HepG2 (cell line): ENCODE measurements at regions not wholly inside any gene's neighbourhood (a gene's known extent, or its start where the extent isn't known, plus 50 kb on each side); places are given as distances from the start of the nearest gene placed in this dataset.

ENCODE experiments used
- ATAC-seq: fragments of 200-7000 bp; cut with Tn5 transposase; 3 replicates; pipeline ENCODE4 v1.9.1; 2020; ENCODE audit warnings: mild to moderate bottlenecking, moderate library complexity
- BruUV-seq: library from RNA; stranded (reverse); fragments of 400-500 nt; replicated peaks from 2 replicates; lab custom pipeline; 2021; lab: Mats Ljungman, UMichigan
- CTCF ChIA-PET: fragments of 300-600 bp; formaldehyde crosslinking; extraction: SDS; loops from one replicate; lab custom pipeline; 2021; ENCODE audit warnings: low total read pairs, inconsistent platforms, low intra/inter-chr PET ratio; lab: Yijun Ruan, JAX
- POLR2A ChIA-PET: fragments of 350-600 bp; sonication (Branson Sonifier 250); formaldehyde crosslinking; loops from one replicate; lab custom pipeline; 2020; ENCODE audit warnings: antibody characterized with exemption, inconsistent platforms; lab: Yijun Ruan, JAX
- DNase-seq: peaks from one replicate; pipeline ENCODE4 v3.0.0-alpha.2; 2015; ENCODE audit warnings: low spot score
- FAIRE-seq: peaks from 3 replicates; lab custom pipeline; 2011; peaks lifted over from hg19 to GRCh38; lab: Jason Lieb, UNC
- H2AFZ ChIP-seq: one replicate; pipeline ENCODE4 v1.6.1; 2011; ENCODE audit warnings: low read length, inconsistent platforms
- H3K27ac ChIP-seq: fragments of 300-600 bp; 3 replicates; pipeline ENCODE4 v1.8.0; 2011; ENCODE audit warnings: mixed run types, mild to moderate bottlenecking, mixed read lengths, low read length, inconsistent platforms; ENCODE audit not compliant: insufficient read depth; ENCODE audit errors: extremely low read length
- H3K27me3 ChIP-seq, 2 experiments: fragments of 200-600 bp in 1 of 2; 2 replicates in 1 of 2; 3 replicates in 1 of 2; pipeline versions ENCODE4 v1.6.0 to v1.8.0; 2011; ENCODE audit warnings: low read length in 2 of 2, mild to moderate bottlenecking in 2 of 2, moderate library complexity in 2 of 2, inconsistent platforms in 1 of 2; ENCODE audit not compliant: insufficient read depth in 2 of 2, control insufficient read depth in 1 of 2
- H3K36me3 ChIP-seq, 2 experiments: fragments of 200-600 bp in 1 of 2; replicated peaks in 1 of 2; 2 replicates in 1 of 2; 3 replicates in 1 of 2; pipeline versions ENCODE4 v1.5.1 to v1.8.0; 2011; ENCODE audit warnings: low read length in 2 of 2, inconsistent platforms in 1 of 2; ENCODE audit not compliant: insufficient read depth in 2 of 2, control insufficient read depth in 1 of 2
- H3K4me1 ChIP-seq: 2 replicates; pipeline ENCODE4 v1.5.1; 2012; ENCODE audit warnings: low read length, inconsistent platforms; ENCODE audit not compliant: insufficient read depth
- H3K4me2 ChIP-seq: 2 replicates; pipeline ENCODE4 v1.6.0; 2011; ENCODE audit warnings: low read depth, low read length, inconsistent platforms
- H3K4me3 ChIP-seq, 3 experiments: fragments of 200-600 bp in 1 of 3; sonication (generic), shearing (Covaris generic) in 1 of 3; replicated peaks in 1 of 3; 2 replicates each; pipeline ENCODE4 v1.5.1; 2011 to 2016; ENCODE audit warnings: low read length in 3 of 3, inconsistent platforms in 2 of 3, low read depth in 2 of 3, mild to moderate bottlenecking in 2 of 3, control low read depth in 1 of 3, mixed read lengths in 1 of 3; ENCODE audit not compliant: insufficient read depth in 1 of 3
- H3K79me2 ChIP-seq: one replicate; pipeline ENCODE4 v1.6.1; 2011; ENCODE audit warnings: low read length, inconsistent platforms; ENCODE audit not compliant: insufficient read depth
- H3K9ac ChIP-seq: 2 replicates; pipeline ENCODE4 v1.6.0; 2011; ENCODE audit warnings: mild to moderate bottlenecking, low read depth, low read length, inconsistent platforms; ENCODE audit not compliant: insufficient read depth
- H3K9me3 ChIP-seq: 2 replicates; pipeline ENCODE4 v1.5.1; 2012; ENCODE audit warnings: mild to moderate bottlenecking, low read length
- H4K20me1 ChIP-seq: 2 replicates; pipeline ENCODE4 v1.6.0; 2011; ENCODE audit warnings: inconsistent platforms, mild to moderate bottlenecking, low read length, moderate library complexity; ENCODE audit not compliant: insufficient read depth
- ARID5B ChIP-seq: IDR thresholded peaks from 2 replicates; pipeline ENCODE4 v1.4.0; 2020; ENCODE audit warnings: mild to moderate bottlenecking, missing genetic modification reagents
- PBX2 ChIP-seq: IDR thresholded peaks from 2 replicates; pipeline ENCODE4 v1.6.1; 2016; ENCODE audit warnings: control low read depth
- RARG ChIP-seq: sonication (generic); formaldehyde crosslinking; IDR thresholded peaks from 2 replicates; pipeline ENCODE4 v1.4.0; 2020; ENCODE audit warnings: low read depth, mild to moderate bottlenecking, missing genetic modification reagents
- SUZ12 ChIP-seq: fragments of 150-350 bp; IDR thresholded peaks from 2 replicates; pipeline ENCODE4 v1.6.1; 2014; ENCODE audit warnings: low read depth, low read length
- ZNF562 ChIP-seq: sonication (generic); formaldehyde crosslinking; IDR thresholded peaks from 2 replicates; pipeline ENCODE4 v1.8.0; 2022; ENCODE audit warnings: missing genetic modification reagents, borderline replicate concordance
- WGBS: methylation state at CpG from one replicate; pipeline ENCODE4 v1.1.6; 2017; ENCODE audit warnings: low lambda C conversion rate; 5-methylcytosine and 5-hydroxymethylcytosine counted together
- in situ Hi-C: cut with HindIII; loops from 2 replicates; pipeline ENCODE4 v1.10.0; 2017; ENCODE audit warnings: low pct_unique_long_range_greater_than_20kb; ENCODE audit not compliant: extremely low pct_ligation_motif_present
- intact Hi-C: fragments of 100-400 bp; cut with micrococcal nuclease; formaldehyde crosslinking; loops from one replicate; pipeline ENCODE4 v1.10.0; 2022; ENCODE audit not compliant: unreplicated experiment

- TF ChIP-seq ZNF562 (CRISPR knock-in tag) (no peak), ARID5B (CRISPR knock-in tag) (no peak), SUZ12 (no peak), RARG (CRISPR knock-in tag) (no peak), PBX2 (CRISPR knock-in tag) (no peak)
- CTCF ChIA-PET, result no interaction called here
These were observed 310.8 kb upstream of the BOD1L1 start for GRCh38 chr4:13938299-13938698.

More at GRCh38 chr4:13938299-13938698, 310.8 kb upstream of the BOD1L1 start:
- DNase-seq (no peak), ATAC-seq (no peak), FAIRE-seq (no peak)
- Histone ChIP-seq H3K27me3 (no peaks in the 10 kb centered on the region), H3K9ac (no peak overlapping the region), H3K9me3 (peaks cover 37% of the 10 kb centered on the region), H4K20me1 (no peaks in the 10 kb centered on the region), H2AFZ (no peak overlapping the region), H3K79me2 (no peaks in the 10 kb centered on the region), H3K27ac (no peak overlapping the region), H3K4me2 (no peak overlapping the region), H3K4me1 (no peaks in the 10 kb centered on the region), H3K36me3 (no peaks in the 10 kb centered on the region), H3K4me3 (no peak overlapping the region)
- in situ Hi-C loops, result no loop called here
- POLR2A ChIA-PET, result no interaction called here
- BruUV-seq, result no TSS peak
- intact Hi-C loops, result no loop called here
- WGBS, result 9% methylated on average over 3 of the region's 3 CpGs
